HG02840 (cell line): ENCODE measurements at regions not wholly inside any gene's neighbourhood (a gene's known extent, or its start where the extent isn't known, plus 50 kb on each side); places are given as distances from the start of the nearest gene placed in this dataset.

ENCODE experiments used
- ATAC-seq: cut with Tn5 transposase; IDR thresholded peaks from one replicate; pipeline ENCODE4 v1.9.1; 2021; ENCODE audit warnings: mild to moderate bottlenecking, moderate library complexity, moderate number of reproducible peaks; ENCODE audit not compliant: unreplicated experiment, low FRiP score

- ATAC-seq = no peak
Measured at GRCh38 chr4:136055360-136055759, 1476.9 kb downstream of the PCDH18 start.

GRCh38 chr4:136036744-136037143 is 1495.5 kb downstream of the PCDH18 start:
- no peak for ATAC-seq

- ATAC-seq = no peak
Measured at GRCh38 chr4:136032391-136032790, 1499.9 kb downstream of the PCDH18 start.

GRCh38 chr4:136025540-136025939 is 1506.8 kb downstream of the PCDH18 start:
- no peak for ATAC-seq

GRCh38 chr4:136017556-136017955 is 1514.7 kb downstream of the PCDH18 start:
- no peak for ATAC-seq

GRCh38 chr4:136012220-136012619 is 1520.1 kb downstream of the PCDH18 start:
- no peak for ATAC-seq

- ATAC-seq = no peak
Measured at GRCh38 chr4:136009258-136009832, 1522.9 kb downstream of the PCDH18 start.

GRCh38 chr4:136007991-136008390 is 1524.3 kb downstream of the PCDH18 start:
- no peak for ATAC-seq

GRCh38 chr4:136002316-136002715 is 1530.0 kb downstream of the PCDH18 start:
- ATAC-seq = no peak

GRCh38 chr4:136001791-136002190 is 1530.5 kb downstream of the PCDH18 start:
- ATAC-seq = no peak

GRCh38 chr4:136000246-136000645 is 1532.0 kb downstream of the PCDH18 start:
- no peak for ATAC-seq

GRCh38 chr4:135994360-135994759 is 1537.9 kb downstream of the PCDH18 start:
- no peak for ATAC-seq

GRCh38 chr4:135976860-135977259 is 1555.4 kb downstream of the PCDH18 start:
- ATAC-seq = no peak

GRCh38 chr4:135966936-135967335 is 1565.4 kb downstream of the PCDH18 start:
- ATAC-seq = no peak

- no peak for ATAC-seq
Measured at GRCh38 chr4:135963009-135963408, 1569.3 kb downstream of the PCDH18 start.

- no peak for ATAC-seq
Measured at GRCh38 chr4:135949931-135950330, 1582.4 kb downstream of the PCDH18 start.

- no peak for ATAC-seq
Measured at GRCh38 chr4:135948797-135949196, 1583.5 kb downstream of the PCDH18 start.

- ATAC-seq = no peak
Measured at GRCh38 chr4:135941671-135942070, 1590.6 kb downstream of the PCDH18 start.

- no peak for ATAC-seq
Measured at GRCh38 chr4:135934026-135934425, 1598.3 kb downstream of the PCDH18 start.

GRCh38 chr4:135927651-135928050 is 1604.6 kb downstream of the PCDH18 start:
- no peak for ATAC-seq

GRCh38 chr4:135921081-135921480 is 1611.2 kb downstream of the PCDH18 start:
- ATAC-seq = no peak

- no peak for ATAC-seq
Measured at GRCh38 chr4:135917011-135917410, 1615.3 kb downstream of the PCDH18 start.

- no peak for ATAC-seq
Measured at GRCh38 chr4:135900956-135901355, 1631.3 kb downstream of the PCDH18 start.
